ENCODE measurements at regions not wholly inside any gene's neighbourhood (a gene's known extent, or its start where the extent isn't known, plus 50 kb on each side); places are given as distances from the start of the nearest gene placed in this dataset.

DNA sequence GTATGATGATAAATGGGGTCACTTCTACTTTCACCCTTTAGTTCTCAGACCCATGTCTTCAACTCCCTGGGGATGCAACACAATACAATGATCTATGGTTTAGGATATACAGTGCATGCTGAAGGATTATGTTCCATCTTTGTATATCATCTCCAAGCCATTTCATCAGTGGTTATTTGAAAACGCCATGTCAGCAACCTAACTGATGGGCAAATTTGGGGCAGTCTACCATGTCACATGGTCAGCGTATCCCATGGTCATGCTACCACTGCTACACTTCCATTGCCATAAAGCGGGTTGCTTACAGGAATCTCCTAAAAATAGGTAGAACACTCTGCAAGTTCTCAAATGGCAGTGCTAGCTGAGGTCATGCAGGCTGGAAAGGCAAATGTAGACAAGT lies 236.5 kb upstream of the ISX start:
- H3K4me3 ChIP-seq (replicated peaks in 1 of 3; ENCODE audit: insufficient read depth in 1 of 3, low read depth in 1 of 3, low read length in 3 of 3) = no peak overlapping the region
- H3K4me2 ChIP-seq (ENCODE audit: insufficient read depth, low read length) = no peak overlapping the region
- no peaks in the 10 kb centered on the region for H3K36me3 ChIP-seq (ENCODE audit: control insufficient read depth in 2 of 2, extremely low read depth in 1 of 2, insufficient read depth in 2 of 2, low read length in 2 of 2)
- no peak for TF ChIP-seq MYC (IDR thresholded peaks at IDR 0.05; ENCODE audit: low read depth, low read length)
- TF ChIP-seq POLR2AphosphoS5 (IDR thresholded peaks at IDR 0.05; ENCODE audit: insufficient read depth, low read depth, low read length) = no peak
- TF ChIP-seq, protein P1, sequence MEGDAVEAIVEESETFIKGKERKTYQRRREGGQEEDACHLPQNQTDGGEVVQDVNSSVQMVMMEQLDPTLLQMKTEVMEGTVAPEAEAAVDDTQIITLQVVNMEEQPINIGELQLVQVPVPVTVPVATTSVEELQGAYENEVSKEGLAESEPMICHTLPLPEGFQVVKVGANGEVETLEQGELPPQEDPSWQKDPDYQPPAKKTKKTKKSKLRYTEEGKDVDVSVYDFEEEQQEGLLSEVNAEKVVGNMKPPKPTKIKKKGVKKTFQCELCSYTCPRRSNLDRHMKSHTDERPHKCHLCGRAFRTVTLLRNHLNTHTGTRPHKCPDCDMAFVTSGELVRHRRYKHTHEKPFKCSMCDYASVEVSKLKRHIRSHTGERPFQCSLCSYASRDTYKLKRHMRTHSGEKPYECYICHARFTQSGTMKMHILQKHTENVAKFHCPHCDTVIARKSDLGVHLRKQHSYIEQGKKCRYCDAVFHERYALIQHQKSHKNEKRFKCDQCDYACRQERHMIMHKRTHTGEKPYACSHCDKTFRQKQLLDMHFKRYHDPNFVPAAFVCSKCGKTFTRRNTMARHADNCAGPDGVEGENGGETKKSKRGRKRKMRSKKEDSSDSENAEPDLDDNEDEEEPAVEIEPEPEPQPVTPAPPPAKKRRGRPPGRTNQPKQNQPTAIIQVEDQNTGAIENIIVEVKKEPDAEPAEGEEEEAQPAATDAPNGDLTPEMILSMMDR (IDR thresholded peaks at IDR 0.05; ENCODE audit: extremely low read depth in 1 of 2, insufficient read depth in 1 of 2, low read depth in 1 of 2, low read length in 2 of 2) = no peak
- TF ChIP-seq, protein P2, sequence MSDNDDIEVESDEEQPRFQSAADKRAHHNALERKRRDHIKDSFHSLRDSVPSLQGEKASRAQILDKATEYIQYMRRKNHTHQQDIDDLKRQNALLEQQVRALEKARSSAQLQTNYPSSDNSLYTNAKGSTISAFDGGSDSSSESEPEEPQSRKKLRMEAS (IDR thresholded peaks at IDR 0.05; ENCODE audit: insufficient read depth, insufficient read length) = no peak
- TF ChIP-seq JUN (IDR thresholded peaks at IDR 0.05; ENCODE audit: borderline replicate concordance, insufficient read depth, insufficient read length, low read depth) = no peak
- TF ChIP-seq POLR2A (IDR thresholded peaks at IDR 0.05; ENCODE audit: low read depth, low read length) = no peak
- TF ChIP-seq GATA2 (IDR thresholded peaks at IDR 0.05; ENCODE audit: insufficient read depth, insufficient read length, low read depth, low read length) = no peak
- no peak for TF ChIP-seq EZH2 (IDR thresholded peaks at IDR 0.05; ENCODE audit: borderline replicate concordance, low read depth, low read length, severe bottlenecking)
- no peak for TF ChIP-seq FOS (IDR thresholded peaks at IDR 0.05; ENCODE audit: borderline replicate concordance, insufficient read depth, low read length)
- peaks cover 19% of the 10 kb centered on the region for H3K9me3 ChIP-seq (replicated peaks; ENCODE audit: control insufficient read depth, insufficient read depth, low read length)
- no peaks in the 10 kb centered on the region for H3K9me1 ChIP-seq (replicated peaks; ENCODE audit: control insufficient read depth, extremely low read depth, insufficient read depth, low read length)
- H3K27ac ChIP-seq (ENCODE audit: insufficient read depth, low read depth, low read length) = no peak overlapping the region
- H3K4me1 ChIP-seq (ENCODE audit: control insufficient read depth, extremely low read depth, insufficient read depth, low read length) = no peaks in the 10 kb centered on the region
- DNase-seq (ENCODE audit: low read depth, low spot score) (no peak), FAIRE-seq (no peak)
- ChIA-PET POLR2A (no interaction called here), CTCF (no interaction called here)
- intact Hi-C loops (cut with micrococcal nuclease) = no loop called here
- BruUV-seq (replicated peaks) = no TSS peak
- H3K27me3 ChIP-seq (ENCODE audit: control insufficient read depth in 2 of 2, insufficient read depth in 2 of 2, low read length in 2 of 2) = no peaks in the 10 kb centered on the region
- no peaks in the 10 kb centered on the region for H4K20me1 ChIP-seq (replicated peaks; ENCODE audit: control insufficient read depth, extremely low read depth, insufficient read depth, low read length)
- no peaks in the 10 kb centered on the region for H3K79me2 ChIP-seq (ENCODE audit: control insufficient read depth, insufficient read depth, low read length)
- no peak overlapping the region for H2AFZ ChIP-seq (ENCODE audit: low read depth, low read length)
- H3K9ac ChIP-seq (replicated peaks; ENCODE audit: extremely low read depth, insufficient read depth, low read length) = no peak overlapping the region
- dilution Hi-C loops (cut with MboI; ENCODE audit: extremely low pct_ligation_motif_present, low sequenced_read_pairs) = no loop called here

Measured in endothelial cell of umbilical vein (primary cell).